Thyroid gland (tissue), 4 donors: ENCODE measurements at regions not wholly inside any gene's neighbourhood (a gene's known extent, or its start where the extent isn't known, plus 50 kb on each side); places are given as distances from the start of the nearest gene placed in this dataset.
"Not testable (repeated sequence)": the region's sequence is repeated elsewhere in the genome, so short reads cannot be mapped to it uniquely, and the experiment has no call there.

ENCODE experiments used
- DNase-seq, 2 donors: peaks; one replicate each; pipeline ENCODE4 v3.0.0-alpha.2; 2019
- H3K27ac ChIP-seq, 3 donors: fragments of 200-600 bp; sonication (generic); 1 replicate in 2 of 3; 2 replicates in 1 of 3; pipeline ENCODE4 v1.5.1; 2016 to 2019; ENCODE audit warnings: mild to moderate bottlenecking in 1 of 3, moderate library complexity in 1 of 3
- H3K27me3 ChIP-seq: fragments of 200-600 bp; sonication (generic); one replicate; pipeline ENCODE4 v1.5.1; 2019
- H3K36me3 ChIP-seq, 2 donors: fragments of 200-600 bp; sonication (generic); one replicate each; pipeline ENCODE4 v1.5.1; 2016 to 2019
- H3K4me1 ChIP-seq, 2 donors: fragments of 200-600 bp; sonication (generic); one replicate each; pipeline ENCODE4 v1.5.1; 2017 to 2019
- H3K4me3 ChIP-seq, 3 donors: fragments of 200-600 bp; sonication (generic); replicated peaks in 1 of 3; 1 replicate in 2 of 3; 2 replicates in 1 of 3; pipeline ENCODE4 v1.5.1; 2016; ENCODE audit warnings: mild to moderate bottlenecking in 1 of 3
- H3K9me3 ChIP-seq: fragments of 200-600 bp; sonication (generic); one replicate; pipeline ENCODE4 v1.5.1; 2017
- POLR2A ChIP-seq, 2 donors: fragments of 450-650 bp; IDR thresholded peaks; one replicate each; pipeline ENCODE4 v1.6.1; 2017; ENCODE audit warnings: antibody characterized with exemption in 2 of 2, mild to moderate bottlenecking in 2 of 2, moderate library complexity in 1 of 2
- WGBS, 2 donors: methylation state at CpG; one replicate each; pipeline ENCODE4 v1.1.5; 2017; 5-methylcytosine and 5-hydroxymethylcytosine counted together
- intact Hi-C: fragments of 100-400 bp; cut with DNase I; formaldehyde crosslinking; loops from one replicate; pipeline ENCODE4 v1.15.1; 2023
- TF ChIP-seq, protein P1 (sequence below), 6 experiments: fragments of 200-600 bp in 3 of 6; fragments of 450-650 bp in 3 of 6; sonication (generic) in 3 of 6; IDR thresholded peaks; one replicate each; pipeline ENCODE4 v1.5.1; 2016 to 2019; ENCODE audit warnings: antibody characterized with exemption in 6 of 6, mild to moderate bottlenecking in 2 of 6, inconsistent platforms in 1 of 6, moderate library complexity in 1 of 6

DNA sequence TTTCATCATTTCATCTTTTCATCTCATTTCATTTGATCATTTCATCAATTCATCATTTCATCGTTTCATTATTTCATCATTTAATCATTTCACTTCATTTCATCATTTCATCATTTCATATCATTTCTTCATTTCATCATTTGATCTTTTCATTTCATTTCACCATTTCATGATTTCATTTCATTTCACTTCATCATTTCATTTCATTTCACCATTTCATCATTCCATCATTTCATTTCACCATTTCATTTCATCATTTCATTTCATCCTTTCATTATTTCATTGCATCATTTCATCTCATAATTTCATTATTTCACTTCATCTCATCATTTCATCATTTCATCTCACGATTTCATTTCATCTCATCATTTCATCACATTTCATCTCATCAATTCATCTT is 127.8 kb downstream of the ANKRD30BL start:
- 87% methylated on average over 2 of the region's 2 CpGs for WGBS, 2 donors
- TF ChIP-seq, protein P1, sequence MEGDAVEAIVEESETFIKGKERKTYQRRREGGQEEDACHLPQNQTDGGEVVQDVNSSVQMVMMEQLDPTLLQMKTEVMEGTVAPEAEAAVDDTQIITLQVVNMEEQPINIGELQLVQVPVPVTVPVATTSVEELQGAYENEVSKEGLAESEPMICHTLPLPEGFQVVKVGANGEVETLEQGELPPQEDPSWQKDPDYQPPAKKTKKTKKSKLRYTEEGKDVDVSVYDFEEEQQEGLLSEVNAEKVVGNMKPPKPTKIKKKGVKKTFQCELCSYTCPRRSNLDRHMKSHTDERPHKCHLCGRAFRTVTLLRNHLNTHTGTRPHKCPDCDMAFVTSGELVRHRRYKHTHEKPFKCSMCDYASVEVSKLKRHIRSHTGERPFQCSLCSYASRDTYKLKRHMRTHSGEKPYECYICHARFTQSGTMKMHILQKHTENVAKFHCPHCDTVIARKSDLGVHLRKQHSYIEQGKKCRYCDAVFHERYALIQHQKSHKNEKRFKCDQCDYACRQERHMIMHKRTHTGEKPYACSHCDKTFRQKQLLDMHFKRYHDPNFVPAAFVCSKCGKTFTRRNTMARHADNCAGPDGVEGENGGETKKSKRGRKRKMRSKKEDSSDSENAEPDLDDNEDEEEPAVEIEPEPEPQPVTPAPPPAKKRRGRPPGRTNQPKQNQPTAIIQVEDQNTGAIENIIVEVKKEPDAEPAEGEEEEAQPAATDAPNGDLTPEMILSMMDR (IDR thresholded peaks at IDR 0.05) = no peak

DNA sequence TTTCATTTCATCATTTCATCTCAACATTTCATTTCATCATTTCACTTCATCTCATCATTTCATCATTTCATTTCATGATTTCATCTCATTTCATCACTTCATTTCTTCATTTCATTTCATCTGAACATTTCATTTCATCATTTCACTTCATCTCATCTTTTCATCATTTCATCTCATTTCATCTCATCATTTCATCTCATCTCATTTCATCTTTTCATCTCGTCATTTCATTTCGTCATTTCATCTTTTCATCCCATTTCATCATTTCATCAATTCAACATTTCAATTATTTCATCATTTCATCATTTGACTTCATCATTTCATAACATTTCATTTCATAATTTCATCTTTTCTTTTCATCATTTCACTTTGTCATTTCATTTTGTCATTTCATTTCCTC is 128.4 kb downstream of the ANKRD30BL start:
- Histone ChIP-seq H3K27ac (no peak overlapping the region), H3K9me3 (no peaks in the 10 kb centered on the region), H3K36me3 (no peaks in the 10 kb centered on the region), H3K27me3 (peaks cover 6% of the 10 kb centered on the region), H3K4me1 (peaks cover 0 to 3% of the 10 kb centered on the region in 2 donors), H3K4me3 (no peak overlapping the region)
- intact Hi-C loops = no loop called here
- DNase-seq = no peak
- no peak for TF ChIP-seq POLR2A (IDR thresholded peaks at IDR 0.05)
- TF ChIP-seq, protein P1 (IDR thresholded peaks at IDR 0.05) = no peak
- WGBS, 2 donors = 89 to 90% methylated on average over 2 of the region's 2 CpGs

More for the DNA sequence above, 127.8 kb downstream of the ANKRD30BL start:
- Histone ChIP-seq H3K36me3 (no peaks in the 10 kb centered on the region), H3K9me3 (no peaks in the 10 kb centered on the region), H3K27me3 (peaks cover 8% of the 10 kb centered on the region), H3K4me3 (no peak overlapping the region), H3K4me1 (peaks cover 0 to 4% of the 10 kb centered on the region in 2 donors), H3K27ac (no peak overlapping the region)
- DNase-seq = no peak
- intact Hi-C loops = no loop called here

DNA sequence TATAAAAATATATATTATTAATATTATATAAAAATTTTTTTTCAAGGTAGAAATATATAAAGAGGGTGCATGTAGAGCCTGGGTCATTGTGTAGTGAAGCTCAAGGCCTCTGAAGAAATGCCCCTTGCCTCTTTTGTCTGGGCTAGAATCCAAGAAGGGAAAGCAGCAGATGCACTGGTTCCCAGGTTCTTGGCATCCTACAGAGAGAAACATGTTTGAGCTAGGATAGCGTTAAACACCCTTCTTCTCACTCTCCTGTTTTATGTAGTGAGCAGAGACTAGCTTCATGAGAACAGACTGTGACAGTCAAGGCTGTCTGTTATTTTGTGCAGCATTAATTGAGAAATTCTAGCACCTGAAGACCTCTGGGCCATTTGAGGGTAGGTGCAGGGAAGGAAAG is 149.7 kb downstream of the ANKRD30BL start:
- 65 to 73% methylated on average over 1 of the region's 1 CpG for WGBS, 2 donors
- H3K27me3 ChIP-seq, DNase-seq, H3K4me3 ChIP-seq, H3K36me3 ChIP-seq, H3K27ac ChIP-seq, H3K9me3 ChIP-seq, intact Hi-C loops, H3K4me1 ChIP-seq: not testable (repeated sequence)

DNA sequence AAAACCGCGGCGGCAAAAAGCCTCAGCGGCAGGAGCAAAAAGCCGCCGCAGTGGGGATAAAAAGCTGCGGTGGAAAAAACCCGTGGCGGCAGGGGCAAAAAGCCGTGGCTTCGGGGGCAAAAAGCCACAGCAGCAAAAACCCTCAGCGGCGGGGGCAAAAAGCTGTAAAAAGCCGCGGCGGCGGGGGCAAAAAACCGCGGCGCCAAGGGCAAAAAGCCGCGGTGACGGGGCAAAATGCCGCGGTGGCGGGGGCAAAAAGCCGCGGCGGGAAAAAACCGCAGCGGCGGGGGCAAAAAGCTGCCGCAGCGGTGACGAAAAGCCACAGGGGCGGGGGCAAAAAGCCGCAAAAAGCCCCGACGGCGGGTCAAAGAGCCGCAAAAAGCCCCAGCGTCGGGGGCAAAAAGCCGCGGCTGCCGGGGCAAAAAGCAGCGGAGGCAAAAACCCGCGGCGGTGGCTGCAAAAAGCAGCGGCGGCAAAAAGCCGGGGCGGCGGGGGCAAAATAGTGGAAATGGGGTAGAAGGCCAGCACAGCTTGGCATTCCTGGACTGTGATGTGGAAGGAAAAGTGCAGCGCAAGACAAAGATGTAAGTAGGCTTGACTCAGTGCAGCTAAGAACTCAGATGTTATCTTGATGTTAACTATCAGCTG is 151.8 kb downstream of the ANKRD30BL start:
- H3K4me1 ChIP-seq = peaks cover 0 to 5% of the 10 kb centered on the region in 2 donors
- 2 to 4% methylated on average over 55 to 56 of the region's 56 CpGs for WGBS, 2 donors
- H3K9me3 ChIP-seq = no peaks in the 10 kb centered on the region
- no peaks in the 10 kb centered on the region for H3K36me3 ChIP-seq
- H3K27me3 ChIP-seq = peaks cover 5% of the 10 kb centered on the region
- H3K4me3 ChIP-seq = no peak overlapping the region
- intact Hi-C loops = no loop called here
- no peak for DNase-seq
- no peak overlapping the region for H3K27ac ChIP-seq
- no peak for TF ChIP-seq POLR2A (IDR thresholded peaks at IDR 0.05)
- TF ChIP-seq, protein P1 (IDR thresholded peaks at IDR 0.05) = no peak

DNA sequence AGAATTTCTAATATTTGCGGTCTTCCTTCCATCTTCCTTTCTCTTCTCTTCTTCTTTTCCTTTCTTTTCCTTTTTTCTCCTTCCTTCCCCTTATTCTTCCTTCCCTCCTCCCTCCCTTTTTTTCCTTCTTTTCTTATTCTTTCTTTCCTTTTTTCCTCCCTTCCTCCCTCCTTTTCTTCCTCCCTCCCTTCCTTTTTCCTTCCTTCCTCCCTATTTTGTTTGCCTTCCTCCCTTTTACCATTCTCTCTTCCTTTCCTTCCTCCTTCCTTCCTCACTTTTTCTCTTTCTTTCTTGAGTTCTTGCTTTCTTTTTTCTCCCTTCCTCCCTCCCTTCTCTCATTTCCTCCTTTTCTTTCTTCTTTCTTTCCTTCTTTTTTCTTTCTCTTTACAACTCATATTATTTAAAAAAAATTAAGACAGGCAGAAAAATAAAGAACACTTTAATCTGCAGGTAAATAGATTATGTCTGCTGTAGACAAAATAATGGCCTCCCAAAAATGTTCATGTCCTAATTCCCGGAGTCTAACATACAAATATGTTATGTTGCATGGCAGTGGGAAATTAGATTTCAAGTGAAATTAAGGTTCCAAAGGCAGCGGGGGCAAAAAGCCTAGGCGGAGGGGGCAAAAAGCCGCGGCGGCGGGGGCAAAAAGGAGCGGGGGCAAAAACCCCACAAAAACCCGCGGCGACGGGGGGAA is 152.4 kb downstream of the ANKRD30BL start:
- intact Hi-C loops = no loop called here
- peaks cover 0 to 5% of the 10 kb centered on the region in 2 donors for H3K4me1 ChIP-seq
- H3K4me3 ChIP-seq = no peak overlapping the region
- H3K27ac ChIP-seq = no peak overlapping the region
- no peaks in the 10 kb centered on the region for H3K9me3 ChIP-seq
- TF ChIP-seq POLR2A (IDR thresholded peaks at IDR 0.05) = no peak
- TF ChIP-seq, protein P1 (IDR thresholded peaks at IDR 0.05) = no peak
- H3K27me3 ChIP-seq = peaks cover 5% of the 10 kb centered on the region
- 14 to 15% methylated on average over 13 of the region's 13 CpGs for WGBS, 2 donors
- no peaks in the 10 kb centered on the region for H3K36me3 ChIP-seq
- no peak for DNase-seq

DNA sequence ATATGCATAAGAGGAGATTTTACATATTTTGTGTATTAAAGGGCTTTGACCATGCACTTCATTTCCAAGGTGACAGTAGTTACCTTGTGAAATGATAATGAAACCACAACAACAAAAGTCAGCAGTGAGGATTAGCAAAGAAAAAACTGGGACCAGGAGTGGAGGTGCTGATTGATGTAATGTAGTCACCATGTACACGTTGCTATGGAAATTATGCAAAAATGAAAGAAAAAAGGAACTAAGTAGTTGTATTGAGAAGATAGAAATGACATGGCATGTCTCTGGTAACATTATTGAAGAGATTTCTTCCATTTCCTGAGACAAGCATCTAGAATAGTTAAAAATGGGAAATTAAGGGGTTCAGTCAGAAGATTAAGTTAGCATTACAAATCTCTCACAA is 171.0 kb downstream of the ANKRD30BL start:
- 33 to 50% methylated on average over 1 of the region's 1 CpG for WGBS, 2 donors
- H3K27me3 ChIP-seq, H3K27ac ChIP-seq, H3K4me3 ChIP-seq, H3K4me1 ChIP-seq, H3K36me3 ChIP-seq, DNase-seq, intact Hi-C loops, H3K9me3 ChIP-seq: not testable (repeated sequence)

DNA sequence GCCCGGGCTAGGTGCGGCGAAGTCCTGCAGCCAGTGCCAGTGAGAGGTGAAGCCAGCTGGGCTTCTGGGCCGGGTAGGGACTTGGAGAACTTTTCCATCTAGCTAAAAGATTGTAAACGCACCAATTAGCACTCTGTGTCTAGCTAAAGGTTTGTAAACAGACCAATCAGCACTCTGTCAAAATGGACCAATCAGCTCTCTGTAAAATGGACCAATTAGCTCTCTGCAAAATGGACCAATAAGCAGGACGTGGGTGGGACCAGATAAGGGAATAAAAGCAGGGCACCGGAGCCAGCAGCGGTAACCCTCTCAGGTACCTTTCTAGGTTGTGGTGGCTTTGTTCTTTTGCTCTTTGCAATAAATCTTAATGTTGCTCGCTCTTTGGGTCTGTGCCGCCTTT is 195.1 kb downstream of the ANKRD30BL start:
- H3K4me3 ChIP-seq, H3K27me3 ChIP-seq, H3K9me3 ChIP-seq, intact Hi-C loops, H3K36me3 ChIP-seq, H3K27ac ChIP-seq, H3K4me1 ChIP-seq, DNase-seq: not testable (repeated sequence)
- 70 to 87% methylated on average over 10 of the region's 10 CpGs for WGBS, 2 donors
